GM23338 (cell line): ENCODE measurements at regions not wholly inside any gene's neighbourhood (a gene's known extent, or its start where the extent isn't known, plus 50 kb on each side); places are given as distances from the start of the nearest gene placed in this dataset.

ENCODE experiments used
- ATAC-seq: fragments of 200-7000 bp; cut with Tn5 transposase; 3 replicates; pipeline ENCODE4 v1.9.1; 2020
- DNase-seq: peaks from one replicate; pipeline ENCODE4 v3.0.0-alpha.2; 2015; ENCODE audit warnings: low spot score
- H2AFZ ChIP-seq: fragments of 200-600 bp; sonication (generic); 2 replicates; pipeline ENCODE4 v1.8.0; 2016; ENCODE audit warnings: antibody characterized with exemption, mild to moderate bottlenecking, moderate library complexity
- H3F3A ChIP-seq: fragments of 200-600 bp; sonication (generic); replicated peaks from 2 replicates; pipeline ENCODE4 v1.8.0; 2017; ENCODE audit warnings: antibody characterized with exemption, mixed run types, low read depth
- H3K27ac ChIP-seq: fragments of 200-600 bp; sonication (generic); 2 replicates; pipeline ENCODE4 v1.6.1; 2016; ENCODE audit warnings: low read depth
- H3K27me3 ChIP-seq: fragments of 200-600 bp; sonication (generic); 2 replicates; pipeline ENCODE4 v1.8.0; 2016; ENCODE audit warnings: mild to moderate bottlenecking, mixed run types, moderate library complexity; ENCODE audit not compliant: insufficient read depth
- H3K36me3 ChIP-seq: fragments of 200-600 bp; sonication (generic); 2 replicates; pipeline ENCODE4 v1.8.0; 2016; ENCODE audit warnings: mild to moderate bottlenecking; ENCODE audit not compliant: insufficient read depth
- H3K4me1 ChIP-seq: fragments of 200-600 bp; sonication (generic); 2 replicates; pipeline ENCODE4 v1.8.0; 2016; ENCODE audit warnings: mild to moderate bottlenecking, moderate library complexity; ENCODE audit not compliant: insufficient read depth
- H3K4me2 ChIP-seq: fragments of 200-600 bp; sonication (generic); 2 replicates; pipeline ENCODE4 v1.7.1; 2017; ENCODE audit warnings: mixed run types
- H3K4me3 ChIP-seq: fragments of 200-600 bp; sonication (generic); 2 replicates; pipeline ENCODE4 v1.6.1; 2016; ENCODE audit warnings: mixed run types
- H3K79me2 ChIP-seq: fragments of 200-600 bp; sonication (generic); replicated peaks from 2 replicates; pipeline ENCODE4 v1.8.0; 2017; ENCODE audit warnings: mild to moderate bottlenecking; ENCODE audit not compliant: insufficient read depth
- H3K9me2 ChIP-seq: fragments of 200-600 bp; sonication (generic); 2 replicates; pipeline ENCODE4 v1.8.0; 2017; ENCODE audit not compliant: insufficient read depth
- H4K20me1 ChIP-seq: fragments of 200-600 bp; sonication (generic); replicated peaks from 2 replicates; pipeline ENCODE4 v1.8.0; 2017; ENCODE audit warnings: mild to moderate bottlenecking; ENCODE audit not compliant: insufficient read depth
- H3K27ac Mint-ChIP-seq: 2 replicates; pipeline ENCODE4 v1.8.0; 2020; ENCODE audit warnings: inconsistent platforms, mild to moderate bottlenecking, moderate library complexity, mixed read lengths
- H3K27me3 Mint-ChIP-seq: 3 replicates; pipeline ENCODE4 v1.8.0; 2022; ENCODE audit warnings: low read depth, mild to moderate bottlenecking, moderate library complexity, mixed read lengths, inconsistent platforms; ENCODE audit not compliant: insufficient read depth, poor library complexity
- H3K36me3 Mint-ChIP-seq: 3 replicates; pipeline ENCODE4 v1.8.0; 2021; ENCODE audit warnings: low read depth, mild to moderate bottlenecking, inconsistent platforms, moderate library complexity, mixed read lengths
- H3K4me1 Mint-ChIP-seq: 3 replicates; pipeline ENCODE4 v1.8.0; 2020; ENCODE audit warnings: mild to moderate bottlenecking, inconsistent platforms, mixed read lengths
- H3K4me3 Mint-ChIP-seq: 3 replicates; pipeline ENCODE4 v1.8.0; 2021; ENCODE audit warnings: moderate library complexity, mild to moderate bottlenecking, inconsistent platforms, mixed read lengths
- H3K9me3 Mint-ChIP-seq: 3 replicates; pipeline ENCODE4 v1.8.0; 2020; ENCODE audit warnings: moderate library complexity, mild to moderate bottlenecking, inconsistent platforms, mixed read lengths
- CREB1 ChIP-seq: fragments of 250-450 bp; sonication (Bioruptor Pico); IDR thresholded peaks from 2 replicates; pipeline ENCODE4 v1.5.0; 2020; ENCODE audit warnings: low read depth, mild to moderate bottlenecking, moderate library complexity
- CTCF ChIP-seq, 2 experiments: fragments of 200-600 bp in 1 of 2; sonication (generic) in 1 of 2; conservative IDR thresholded peaks; 2 replicates each; pipeline versions ENCODE4 v1.5.1 to v1.6.1; 2016 to 2017; ENCODE audit warnings: antibody characterized with exemption in 2 of 2, low read depth in 2 of 2, mild to moderate bottlenecking in 2 of 2, moderate library complexity in 1 of 2
- EZH2 ChIP-seq: fragments of 200-600 bp; sonication (generic); IDR thresholded peaks from one replicate; pipeline ENCODE4 v1.8.0; 2017; ENCODE audit warnings: antibody characterized with exemption, mild to moderate bottlenecking, low read depth; ENCODE audit not compliant: unreplicated experiment
- EZH2phosphoT487 ChIP-seq: fragments of 200-600 bp; sonication (generic); IDR thresholded peaks from one replicate; pipeline ENCODE4 v1.8.1; 2018; ENCODE audit warnings: antibody characterized with exemption; ENCODE audit not compliant: unreplicated experiment
- JUNB ChIP-seq: IDR thresholded peaks from one replicate; pipeline ENCODE4 v1.6.1; 2016; ENCODE audit warnings: antibody characterized with exemption; ENCODE audit not compliant: unreplicated experiment
- NANOG ChIP-seq: IDR thresholded peaks from 2 replicates; pipeline ENCODE4 v1.6.1; 2016; ENCODE audit warnings: antibody characterized with exemption, borderline replicate concordance
- POLR2AphosphoS5 ChIP-seq: IDR thresholded peaks from 2 replicates; pipeline ENCODE4 v1.6.1; 2016; ENCODE audit warnings: antibody characterized with exemption, low read depth
- REST ChIP-seq: IDR thresholded peaks from one replicate; pipeline ENCODE4 v1.6.1; 2018; ENCODE audit warnings: antibody characterized with exemption; ENCODE audit not compliant: unreplicated experiment
- STAT1 ChIP-seq: IDR thresholded peaks from one replicate; pipeline ENCODE4 v1.6.1; 2016; ENCODE audit warnings: antibody characterized with exemption; ENCODE audit not compliant: unreplicated experiment
- ZNF114 ChIP-seq: fragments of 250-450 bp; sonication (Bioruptor Pico); IDR thresholded peaks from 2 replicates; pipeline ENCODE4 v1.5.0; 2020; ENCODE audit warnings: mild to moderate bottlenecking, moderate library complexity
- ZNF331 ChIP-seq: fragments of 250-450 bp; sonication (Bioruptor Pico); IDR thresholded peaks from 2 replicates; pipeline ENCODE4 v1.5.0; 2020; ENCODE audit warnings: low read depth, mild to moderate bottlenecking, moderate library complexity
- TF ChIP-seq, protein P1 (sequence below): fragments of 250-450 bp; sonication (Bioruptor Pico); IDR thresholded peaks from 2 replicates; pipeline ENCODE4 v1.5.0; 2020; ENCODE audit warnings: mild to moderate bottlenecking, moderate library complexity
- TF ChIP-seq, protein P2 (sequence below): IDR thresholded peaks from 2 replicates; pipeline ENCODE4 v1.6.1; 2016; ENCODE audit warnings: antibody characterized with exemption

DNA sequence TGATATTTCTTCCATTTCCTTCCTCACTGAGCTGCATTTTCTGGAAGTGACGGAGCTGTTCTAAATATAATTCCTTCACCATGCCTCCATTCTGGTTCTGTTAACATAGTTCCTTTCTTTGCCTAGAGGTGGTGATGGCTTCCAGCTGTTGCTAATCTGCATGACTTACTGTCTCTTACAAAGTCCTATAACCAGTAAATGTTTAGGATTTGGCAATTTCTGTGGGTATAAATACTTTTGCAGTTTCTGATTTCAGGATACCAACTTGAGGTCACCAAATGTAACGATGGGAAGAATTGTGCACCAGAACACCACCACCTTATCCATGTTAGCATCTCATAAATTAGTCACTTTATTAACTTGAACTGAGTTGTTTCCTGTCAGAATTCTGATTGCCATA is 101.7 kb upstream of the FN1 start:
- Mint-ChIP-seq H3K27ac (no peak overlapping the region), H3K4me3 (no peak overlapping the region), H3K4me1 (peaks cover 6% of the 10 kb centered on the region; the same call in 2 of the 3 replicates), H3K27me3 (peaks cover 4% of the 10 kb centered on the region), H3K36me3 (peaks cover 18% of the 10 kb centered on the region; the same call in 2 of the 3 replicates), H3K9me3 (peaks cover 23% of the 10 kb centered on the region)
- no peaks in the 10 kb centered on the region for H4K20me1 ChIP-seq
- peaks cover 5% of the 10 kb centered on the region; the same call in 1 of the 2 replicates for H3K4me1 ChIP-seq
- TF ChIP-seq, protein P1, sequence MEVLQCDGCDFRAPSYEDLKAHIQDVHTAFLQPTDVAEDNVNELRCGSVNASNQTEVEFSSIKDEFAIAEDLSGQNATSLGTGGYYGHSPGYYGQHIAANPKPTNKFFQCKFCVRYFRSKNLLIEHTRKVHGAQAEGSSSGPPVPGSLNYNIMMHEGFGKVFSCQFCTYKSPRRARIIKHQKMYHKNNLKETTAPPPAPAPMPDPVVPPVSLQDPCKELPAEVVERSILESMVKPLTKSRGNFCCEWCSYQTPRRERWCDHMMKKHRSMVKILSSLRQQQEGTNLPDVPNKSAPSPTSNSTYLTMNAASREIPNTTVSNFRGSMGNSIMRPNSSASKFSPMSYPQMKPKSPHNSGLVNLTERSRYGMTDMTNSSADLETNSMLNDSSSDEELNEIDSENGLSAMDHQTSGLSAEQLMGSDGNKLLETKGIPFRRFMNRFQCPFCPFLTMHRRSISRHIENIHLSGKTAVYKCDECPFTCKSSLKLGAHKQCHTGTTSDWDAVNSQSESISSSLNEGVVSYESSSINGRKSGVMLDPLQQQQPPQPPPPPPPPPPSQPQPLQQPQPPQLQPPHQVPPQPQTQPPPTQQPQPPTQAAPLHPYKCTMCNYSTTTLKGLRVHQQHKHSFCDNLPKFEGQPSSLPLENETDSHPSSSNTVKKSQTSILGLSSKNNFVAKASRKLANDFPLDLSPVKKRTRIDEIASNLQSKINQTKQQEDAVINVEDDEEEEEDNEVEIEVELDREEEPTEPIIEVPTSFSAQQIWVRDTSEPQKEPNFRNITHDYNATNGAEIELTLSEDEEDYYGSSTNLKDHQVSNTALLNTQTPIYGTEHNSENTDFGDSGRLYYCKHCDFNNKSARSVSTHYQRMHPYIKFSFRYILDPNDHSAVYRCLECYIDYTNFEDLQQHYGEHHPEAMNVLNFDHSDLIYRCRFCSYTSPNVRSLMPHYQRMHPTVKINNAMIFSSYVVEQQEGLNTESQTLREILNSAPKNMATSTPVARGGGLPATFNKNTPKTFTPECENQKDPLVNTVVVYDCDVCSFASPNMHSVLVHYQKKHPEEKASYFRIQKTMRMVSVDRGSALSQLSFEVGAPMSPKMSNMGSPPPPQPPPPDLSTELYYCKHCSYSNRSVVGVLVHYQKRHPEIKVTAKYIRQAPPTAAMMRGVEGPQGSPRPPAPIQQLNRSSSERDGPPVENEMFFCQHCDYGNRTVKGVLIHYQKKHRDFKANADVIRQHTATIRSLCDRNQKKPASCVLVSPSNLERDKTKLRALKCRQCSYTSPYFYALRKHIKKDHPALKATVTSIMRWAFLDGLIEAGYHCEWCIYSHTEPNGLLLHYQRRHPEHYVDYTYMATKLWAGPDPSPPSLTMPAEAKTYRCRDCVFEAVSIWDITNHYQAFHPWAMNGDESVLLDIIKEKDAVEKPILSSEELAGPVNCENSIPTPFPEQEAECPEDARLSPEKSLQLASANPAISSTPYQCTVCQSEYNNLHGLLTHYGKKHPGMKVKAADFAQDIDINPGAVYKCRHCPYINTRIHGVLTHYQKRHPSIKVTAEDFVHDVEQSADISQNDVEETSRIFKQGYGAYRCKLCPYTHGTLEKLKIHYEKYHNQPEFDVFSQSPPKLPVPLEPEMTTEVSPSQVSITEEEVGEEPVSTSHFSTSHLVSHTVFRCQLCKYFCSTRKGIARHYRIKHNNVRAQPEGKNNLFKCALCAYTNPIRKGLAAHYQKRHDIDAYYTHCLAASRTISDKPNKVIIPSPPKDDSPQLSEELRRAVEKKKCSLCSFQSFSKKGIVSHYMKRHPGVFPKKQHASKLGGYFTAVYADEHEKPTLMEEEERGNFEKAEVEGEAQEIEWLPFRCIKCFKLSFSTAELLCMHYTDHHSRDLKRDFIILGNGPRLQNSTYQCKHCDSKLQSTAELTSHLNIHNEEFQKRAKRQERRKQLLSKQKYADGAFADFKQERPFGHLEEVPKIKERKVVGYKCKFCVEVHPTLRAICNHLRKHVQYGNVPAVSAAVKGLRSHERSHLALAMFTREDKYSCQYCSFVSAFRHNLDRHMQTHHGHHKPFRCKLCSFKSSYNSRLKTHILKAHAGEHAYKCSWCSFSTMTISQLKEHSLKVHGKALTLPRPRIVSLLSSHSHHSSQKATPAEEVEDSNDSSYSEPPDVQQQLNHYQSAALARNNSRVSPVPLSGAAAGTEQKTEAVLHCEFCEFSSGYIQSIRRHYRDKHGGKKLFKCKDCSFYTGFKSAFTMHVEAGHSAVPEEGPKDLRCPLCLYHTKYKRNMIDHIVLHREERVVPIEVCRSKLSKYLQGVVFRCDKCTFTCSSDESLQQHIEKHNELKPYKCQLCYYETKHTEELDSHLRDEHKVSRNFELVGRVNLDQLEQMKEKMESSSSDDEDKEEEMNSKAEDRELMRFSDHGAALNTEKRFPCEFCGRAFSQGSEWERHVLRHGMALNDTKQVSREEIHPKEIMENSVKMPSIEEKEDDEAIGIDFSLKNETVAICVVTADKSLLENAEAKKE (CRISPR knock-in tag), result no peak
- TF ChIP-seq POLR2AphosphoS5, result no peak
- TF ChIP-seq EZH2, result no peak
- no peak for TF ChIP-seq REST
- TF ChIP-seq JUNB, result no peak
- no peak for TF ChIP-seq STAT1
- TF ChIP-seq ZNF114 (CRISPR knock-in tag), result no peak
- TF ChIP-seq NANOG, result no peak
- no peak for TF ChIP-seq ZNF331 (CRISPR knock-in tag)
- no peak for TF ChIP-seq CREB1 (CRISPR knock-in tag)
- no peak for TF ChIP-seq CTCF (conservative IDR thresholded peaks at IDR 0.05; ENCODE audit: low read depth in 2 of 2)
- TF ChIP-seq, protein P2, sequence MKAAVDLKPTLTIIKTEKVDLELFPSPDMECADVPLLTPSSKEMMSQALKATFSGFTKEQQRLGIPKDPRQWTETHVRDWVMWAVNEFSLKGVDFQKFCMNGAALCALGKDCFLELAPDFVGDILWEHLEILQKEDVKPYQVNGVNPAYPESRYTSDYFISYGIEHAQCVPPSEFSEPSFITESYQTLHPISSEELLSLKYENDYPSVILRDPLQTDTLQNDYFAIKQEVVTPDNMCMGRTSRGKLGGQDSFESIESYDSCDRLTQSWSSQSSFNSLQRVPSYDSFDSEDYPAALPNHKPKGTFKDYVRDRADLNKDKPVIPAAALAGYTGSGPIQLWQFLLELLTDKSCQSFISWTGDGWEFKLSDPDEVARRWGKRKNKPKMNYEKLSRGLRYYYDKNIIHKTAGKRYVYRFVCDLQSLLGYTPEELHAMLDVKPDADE, result no peak
- no peak for TF ChIP-seq EZH2phosphoT487
- no peak overlapping the region for H3K27ac ChIP-seq
- no peak for ATAC-seq
- DNase-seq, result peak; percentile 12
- H2AFZ ChIP-seq, result peak overlapping the region; percentile 70; the same call in 1 of the 2 replicates
- H3K9me2 ChIP-seq, result peaks cover 14% of the 10 kb centered on the region; the same call in 1 of the 2 replicates
- no peaks in the 10 kb centered on the region for H3K79me2 ChIP-seq
- H3F3A ChIP-seq, result no peaks in the 10 kb centered on the region
- H3K27me3 ChIP-seq, result no peaks in the 10 kb centered on the region
- no peak overlapping the region for H3K4me3 ChIP-seq
- H3K36me3 ChIP-seq, result no peaks in the 10 kb centered on the region
- H3K4me2 ChIP-seq, result no peak overlapping the region
